ENCODE measurements at regions not wholly inside any gene's neighbourhood (a gene's known extent, or its start where the extent isn't known, plus 50 kb on each side); places are given as distances from the start of the nearest gene placed in this dataset.
"Not testable (repeated sequence)": the region's sequence is repeated elsewhere in the genome, so short reads cannot be mapped to it uniquely, and the experiment has no call there.

- DNase-seq, result no peak
Measured at GRCh38 chrY:7796128-7796527, 884.6 kb upstream of the AMELY start.

GRCh38 chrY:7794441-7794840 lies 882.9 kb upstream of the AMELY start:
- no peak for DNase-seq

GRCh38 chrY:7793989-7794388 lies 882.4 kb upstream of the AMELY start:
- DNase-seq, result no peak

GRCh38 chrY:7792431-7792830 lies 880.9 kb upstream of the AMELY start:
- DNase-seq, result no peak

- DNase-seq, result no peak
Measured at GRCh38 chrY:7781501-7781900, 869.9 kb upstream of the AMELY start.

- not testable (repeated sequence) for DNase-seq
Measured at GRCh38 chrY:7775436-7775835, 863.9 kb upstream of the AMELY start.

- DNase-seq, result no peak
Measured at GRCh38 chrY:7771771-7772170, 860.2 kb upstream of the AMELY start.

- DNase-seq, result no peak
Measured at GRCh38 chrY:7769790-7770375, 858.3 kb upstream of the AMELY start.

- DNase-seq, result peak; percentile 20
Measured at GRCh38 chrY:7768901-7769300, 857.3 kb upstream of the AMELY start.

- no peak for DNase-seq
Measured at GRCh38 chrY:7753711-7754110, 842.2 kb upstream of the AMELY start.

- no peak for DNase-seq
Measured at GRCh38 chrY:7746781-7747180, 835.2 kb upstream of the AMELY start.

- peak; percentile 1 for DNase-seq
Measured at GRCh38 chrY:7745581-7745901, 834.0 kb upstream of the AMELY start.

- no peak for DNase-seq
Measured at GRCh38 chrY:7744691-7745580, 833.4 kb upstream of the AMELY start.

- DNase-seq, result no peak
Measured at GRCh38 chrY:7736847-7737365, 825.4 kb upstream of the AMELY start.

- DNase-seq, result peak; percentile 65
Measured at GRCh38 chrY:7731651-7732050, 820.1 kb upstream of the AMELY start.

- no peak for DNase-seq
Measured at GRCh38 chrY:7730664-7731063, 819.1 kb upstream of the AMELY start.

GRCh38 chrY:7730071-7730470 lies 818.5 kb upstream of the AMELY start:
- DNase-seq, result no peak

- DNase-seq, result peak; percentile 95
Measured at GRCh38 chrY:7729318-7730011, 817.9 kb upstream of the AMELY start.

GRCh38 chrY:7728935-7729317 lies 817.4 kb upstream of the AMELY start:
- peak; percentile 47 for DNase-seq

GRCh38 chrY:7725791-7726460 lies 814.4 kb upstream of the AMELY start:
- DNase-seq, result no peak

GRCh38 chrY:7723991-7724632 lies 812.6 kb upstream of the AMELY start:
- peak; percentile 37 for DNase-seq

- no peak for DNase-seq
Measured at GRCh38 chrY:7723127-7723526, 811.6 kb upstream of the AMELY start.

GRCh38 chrY:7722566-7722965 lies 811.0 kb upstream of the AMELY start:
- no peak for DNase-seq
